ENCODE measurements at regions not wholly inside any gene's neighbourhood (a gene's known extent, or its start where the extent isn't known, plus 50 kb on each side); places are given as distances from the start of the nearest gene placed in this dataset.

DNA sequence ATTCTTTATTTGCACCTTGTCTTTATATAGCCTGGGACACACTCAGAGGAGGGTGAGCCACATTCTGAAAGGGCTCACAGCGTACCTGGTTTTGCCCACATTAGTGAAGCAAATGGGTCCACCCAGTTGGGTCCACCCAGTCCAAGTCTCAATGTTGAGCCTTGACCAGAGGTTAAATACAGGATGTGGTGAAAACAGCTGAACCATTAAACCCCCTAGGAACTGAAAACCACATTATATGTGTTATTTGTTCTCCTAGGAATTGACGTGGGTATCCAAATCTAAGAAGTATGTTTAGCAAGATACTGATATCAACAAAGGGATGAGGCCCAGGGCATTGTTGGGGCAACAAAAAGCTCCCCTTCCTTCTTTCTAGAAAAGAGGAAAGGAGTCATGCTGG lies 83.8 kb downstream of the SETD4 start:
- DNase-seq (ENCODE audit: unreplicated experiment) = no peak
- no peaks in the 10 kb centered on the region for H3K9me3 Mint-ChIP-seq (ENCODE audit: unreplicated experiment)
- H3K4me1 Mint-ChIP-seq (ENCODE audit: insufficient read depth, unreplicated experiment) = no peaks in the 10 kb centered on the region
- peaks cover 18% of the 10 kb centered on the region for H3K27me3 Mint-ChIP-seq (ENCODE audit: insufficient read depth, unreplicated experiment)
- BruUV-seq (replicated peaks) = no TSS peak
- H3K27ac Mint-ChIP-seq (ENCODE audit: low read depth, unreplicated experiment) = no peak overlapping the region
- H3K36me3 Mint-ChIP-seq (ENCODE audit: insufficient read depth, unreplicated experiment) = no peaks in the 10 kb centered on the region
- ChIA-PET CTCF (interaction anchor here (0.6 to 1.5 kb wide), 3 partner anchors 21 to 1086 kb away, joined by 3 read pairs; no protein-coding TSS in a partner anchor), POLR2A (no interaction called here)
- no peak overlapping the region for H3K4me3 Mint-ChIP-seq (ENCODE audit: unreplicated experiment)
- TF ChIP-seq, protein P1, sequence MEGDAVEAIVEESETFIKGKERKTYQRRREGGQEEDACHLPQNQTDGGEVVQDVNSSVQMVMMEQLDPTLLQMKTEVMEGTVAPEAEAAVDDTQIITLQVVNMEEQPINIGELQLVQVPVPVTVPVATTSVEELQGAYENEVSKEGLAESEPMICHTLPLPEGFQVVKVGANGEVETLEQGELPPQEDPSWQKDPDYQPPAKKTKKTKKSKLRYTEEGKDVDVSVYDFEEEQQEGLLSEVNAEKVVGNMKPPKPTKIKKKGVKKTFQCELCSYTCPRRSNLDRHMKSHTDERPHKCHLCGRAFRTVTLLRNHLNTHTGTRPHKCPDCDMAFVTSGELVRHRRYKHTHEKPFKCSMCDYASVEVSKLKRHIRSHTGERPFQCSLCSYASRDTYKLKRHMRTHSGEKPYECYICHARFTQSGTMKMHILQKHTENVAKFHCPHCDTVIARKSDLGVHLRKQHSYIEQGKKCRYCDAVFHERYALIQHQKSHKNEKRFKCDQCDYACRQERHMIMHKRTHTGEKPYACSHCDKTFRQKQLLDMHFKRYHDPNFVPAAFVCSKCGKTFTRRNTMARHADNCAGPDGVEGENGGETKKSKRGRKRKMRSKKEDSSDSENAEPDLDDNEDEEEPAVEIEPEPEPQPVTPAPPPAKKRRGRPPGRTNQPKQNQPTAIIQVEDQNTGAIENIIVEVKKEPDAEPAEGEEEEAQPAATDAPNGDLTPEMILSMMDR (IDR thresholded peaks at IDR 0.05; ENCODE audit: unreplicated experiment) = no peak
- intact Hi-C loops (cut with micrococcal nuclease) = no loop called here

DNA sequence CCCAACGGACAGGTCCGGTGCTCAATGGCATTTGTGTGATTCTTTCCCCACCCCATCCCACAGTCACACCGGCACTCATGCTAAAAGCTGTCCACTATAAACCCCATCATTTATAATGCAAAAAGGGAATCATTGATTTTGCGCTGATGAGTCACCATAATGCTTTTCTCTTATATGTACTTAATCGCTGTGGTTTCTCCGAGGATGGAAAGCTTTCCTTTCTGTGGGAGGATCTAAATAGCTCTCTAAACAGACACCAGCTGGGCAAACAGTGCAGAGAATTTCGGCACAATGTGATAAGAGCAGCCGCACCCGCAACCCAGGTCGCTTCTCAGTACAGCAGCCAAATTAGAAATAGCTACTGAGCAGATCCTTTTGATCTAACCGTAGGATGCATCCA lies 85.6 kb downstream of the SETD4 start:
- intact Hi-C loops (cut with micrococcal nuclease) = no loop called here
- POLR2A ChIA-PET = no interaction called here
- BruUV-seq (replicated peaks) = no TSS peak
- Mint-ChIP-seq H3K4me1 (ENCODE audit: insufficient read depth, unreplicated experiment) (no peaks in the 10 kb centered on the region), H3K9me3 (ENCODE audit: unreplicated experiment) (no peaks in the 10 kb centered on the region), H3K27me3 (ENCODE audit: insufficient read depth, unreplicated experiment) (peaks cover 11% of the 10 kb centered on the region), H3K4me3 (ENCODE audit: unreplicated experiment) (no peak overlapping the region), H3K27ac (ENCODE audit: low read depth, unreplicated experiment) (no peak overlapping the region), H3K36me3 (ENCODE audit: insufficient read depth, unreplicated experiment) (peaks cover 7% of the 10 kb centered on the region)
- DNase-seq (ENCODE audit: unreplicated experiment) = no peak
- CTCF ChIA-PET = interaction anchor here (0.6 to 1.5 kb wide), 2 partner anchors 16 to 19 kb away, joined by 3 to 4 read pairs; no protein-coding TSS in a partner anchor
- TF ChIP-seq, protein P1 (IDR thresholded peaks at IDR 0.05; ENCODE audit: unreplicated experiment) = no peak

DNA sequence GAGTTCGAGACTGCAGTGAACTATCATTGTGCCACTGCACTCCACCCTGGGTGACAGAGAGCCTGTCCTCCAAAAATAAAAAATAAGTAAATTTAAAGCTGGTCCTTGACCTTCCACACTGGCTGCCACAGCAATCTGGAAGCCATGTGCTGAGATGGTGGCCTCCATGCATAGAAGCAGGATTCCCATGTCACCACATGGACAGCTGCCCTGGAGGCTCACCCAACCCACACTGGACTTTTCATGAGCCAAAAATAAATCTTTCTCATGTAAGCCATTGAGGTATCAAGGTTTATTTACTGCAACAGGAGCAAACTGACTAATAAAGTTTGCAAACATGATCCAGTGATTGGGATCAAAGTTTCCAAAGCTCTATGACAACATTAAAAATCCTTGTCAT lies 88.5 kb downstream of the SETD4 start:
- TF ChIP-seq, protein P1 (IDR thresholded peaks at IDR 0.05; ENCODE audit: unreplicated experiment) = no peak
- Mint-ChIP-seq H3K36me3 (ENCODE audit: insufficient read depth, unreplicated experiment) (peaks cover 7% of the 10 kb centered on the region), H3K9me3 (ENCODE audit: unreplicated experiment) (no peaks in the 10 kb centered on the region), H3K4me1 (ENCODE audit: insufficient read depth, unreplicated experiment) (no peaks in the 10 kb centered on the region), H3K27ac (ENCODE audit: low read depth, unreplicated experiment) (no peak overlapping the region), H3K4me3 (ENCODE audit: unreplicated experiment) (no peak overlapping the region), H3K27me3 (ENCODE audit: insufficient read depth, unreplicated experiment) (peaks cover 11% of the 10 kb centered on the region)
- POLR2A ChIA-PET = no interaction called here
- CTCF ChIA-PET = interaction anchor here (0.5 to 1.0 kb wide), 2 partner anchors 43 to 416 kb away, joined by 3 read pairs; no protein-coding TSS in a partner anchor
- no TSS peak for BruUV-seq (replicated peaks)
- intact Hi-C loops (cut with micrococcal nuclease) = no loop called here
- no peak for DNase-seq (ENCODE audit: unreplicated experiment)

DNA sequence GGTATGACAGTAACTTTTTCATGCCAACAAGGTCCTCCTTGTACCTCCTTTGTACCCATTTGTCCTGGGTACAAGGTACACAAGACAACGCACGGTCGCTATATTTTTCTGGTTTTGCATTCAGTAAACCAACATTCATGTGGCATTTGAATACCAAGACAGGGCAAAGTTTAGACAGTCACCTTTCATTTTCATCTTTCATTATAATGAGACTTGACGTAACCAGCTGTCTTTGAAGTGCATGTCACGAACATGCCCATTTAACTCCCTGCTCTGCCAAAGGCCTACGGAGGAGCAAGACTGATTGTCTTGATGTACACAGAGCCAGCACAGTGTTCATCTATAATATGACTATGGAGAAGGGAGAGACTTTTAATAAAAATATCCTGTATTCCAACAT lies 91.0 kb downstream of the SETD4 start:
- CTCF ChIA-PET = no interaction called here
- H3K4me3 Mint-ChIP-seq (ENCODE audit: unreplicated experiment) = no peak overlapping the region
- H3K9me3 Mint-ChIP-seq (ENCODE audit: unreplicated experiment) = no peaks in the 10 kb centered on the region
- DNase-seq (ENCODE audit: unreplicated experiment) = no peak
- POLR2A ChIA-PET = no interaction called here
- no peaks in the 10 kb centered on the region for H3K4me1 Mint-ChIP-seq (ENCODE audit: insufficient read depth, unreplicated experiment)
- no peak overlapping the region for H3K27ac Mint-ChIP-seq (ENCODE audit: low read depth, unreplicated experiment)
- TF ChIP-seq, protein P1 (IDR thresholded peaks at IDR 0.05; ENCODE audit: unreplicated experiment) = no peak
- H3K36me3 Mint-ChIP-seq (ENCODE audit: insufficient read depth, unreplicated experiment) = peaks cover 7% of the 10 kb centered on the region
- H3K27me3 Mint-ChIP-seq (ENCODE audit: insufficient read depth, unreplicated experiment) = peaks cover 25% of the 10 kb centered on the region
- intact Hi-C loops (cut with micrococcal nuclease) = loop anchor here (10.0 kb wide), 1 partner anchor 444 kb away; no protein-coding TSS in a partner anchor
- no TSS peak for BruUV-seq (replicated peaks)

Measured in MCF 10A (cell line).